DND-41 (cell line): ENCODE measurements at regions not wholly inside any gene's neighbourhood (a gene's known extent, or its start where the extent isn't known, plus 50 kb on each side); places are given as distances from the start of the nearest gene placed in this dataset.

Experiments used
- ATAC-seq: fragments of 200-7000 bp; cut with Tn5 transposase; 3 replicates; pipeline ENCODE4 v1.9.1; 2021; ENCODE audit warnings: low read depth; ENCODE audit not compliant: insufficient read depth
- DNase-seq: peaks from one replicate; pipeline ENCODE4 v3.0.0-alpha.2; 2020
- H2AFZ ChIP-seq: 2 replicates; pipeline ENCODE4 v1.6.0; 2012; ENCODE audit warnings: low read depth, low read length
- H3K27ac ChIP-seq: 2 replicates; pipeline ENCODE4 v1.5.1; 2012; ENCODE audit warnings: low read length, inconsistent platforms
- H3K27me3 ChIP-seq: fragments of 200-600 bp; sonication (generic); 2 replicates; pipeline ENCODE4 v1.6.0; 2012; ENCODE audit warnings: low read length, mild to moderate bottlenecking, inconsistent platforms; ENCODE audit not compliant: insufficient read depth, poor library complexity
- H3K36me3 ChIP-seq: 2 replicates; pipeline ENCODE4 v1.5.1; 2012; ENCODE audit warnings: low read length, inconsistent platforms; ENCODE audit not compliant: insufficient read depth
- H3K4me1 ChIP-seq: 2 replicates; pipeline ENCODE4 v1.5.1; 2012; ENCODE audit warnings: mild to moderate bottlenecking, low read length; ENCODE audit not compliant: insufficient read depth
- H3K4me2 ChIP-seq: 2 replicates; pipeline ENCODE4 v1.6.0; 2012; ENCODE audit warnings: mild to moderate bottlenecking, moderate library complexity, low read length, inconsistent platforms; ENCODE audit not compliant: insufficient read depth
- H3K4me3 ChIP-seq, 2 experiments: fragments of 200-600 bp in 1 of 2; shearing (Covaris generic) in 1 of 2; 2 replicates each; pipeline ENCODE4 v1.5.1; 2012 to 2016; ENCODE audit warnings: inconsistent platforms in 2 of 2, low read length in 2 of 2, mild to moderate bottlenecking in 2 of 2, low read depth in 1 of 2, moderate library complexity in 1 of 2
- H3K79me2 ChIP-seq: 2 replicates; pipeline ENCODE4 v1.6.0; 2012; ENCODE audit warnings: low read length, inconsistent platforms; ENCODE audit not compliant: insufficient read depth
- H3K9ac ChIP-seq: 2 replicates; pipeline ENCODE4 v1.6.0; 2012; ENCODE audit warnings: low read depth, mild to moderate bottlenecking, inconsistent platforms, low read length, moderate library complexity
- H3K9me3 ChIP-seq: 2 replicates; pipeline ENCODE4 v1.5.1; 2012; ENCODE audit warnings: low read length, moderate library complexity, mild to moderate bottlenecking, inconsistent platforms; ENCODE audit not compliant: insufficient read depth, severe bottlenecking
- H4K20me1 ChIP-seq: 2 replicates; pipeline ENCODE4 v1.6.0; 2012; ENCODE audit warnings: low read length; ENCODE audit not compliant: insufficient read depth
- EZH2 ChIP-seq: IDR thresholded peaks from 3 replicates; pipeline ENCODE4 v1.6.1; 2012; ENCODE audit warnings: borderline replicate concordance, low read depth, mild to moderate bottlenecking, moderate library complexity, low read length, inconsistent platforms; ENCODE audit not compliant: severe bottlenecking
- TF ChIP-seq, protein P1 (sequence below): IDR thresholded peaks from 2 replicates; pipeline ENCODE4 v1.5.1; 2012; ENCODE audit warnings: borderline replicate concordance, low read length, moderate library complexity, mild to moderate bottlenecking; ENCODE audit not compliant: poor library complexity, severe bottlenecking; ENCODE audit errors: extremely low read depth

DNA sequence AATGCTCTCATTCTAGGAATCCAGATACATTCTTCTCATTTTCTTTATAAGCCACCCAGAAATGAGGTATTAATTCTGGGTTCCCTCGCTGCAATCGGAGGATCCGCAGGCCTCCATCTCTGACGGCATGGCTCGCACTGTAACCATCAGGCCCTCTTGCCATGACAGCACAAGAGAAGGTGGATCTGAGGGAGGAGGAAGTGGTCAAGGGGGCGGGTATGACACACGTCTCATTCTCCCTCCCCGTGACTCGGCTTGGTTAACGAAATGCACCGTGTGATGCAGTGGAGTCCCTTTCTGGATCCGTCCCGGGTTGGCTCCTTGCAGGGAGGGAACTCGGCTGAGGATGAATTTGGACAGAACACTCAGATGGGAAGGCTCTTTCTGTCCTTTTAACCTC lies 280.2 kb downstream of the TCERG1L start:
- no peak for ATAC-seq
- H4K20me1 ChIP-seq, result no peaks in the 10 kb centered on the region
- no peaks in the 10 kb centered on the region for H3K4me1 ChIP-seq
- H3K9me3 ChIP-seq, result no peaks in the 10 kb centered on the region
- no peak overlapping the region for H2AFZ ChIP-seq
- H3K4me3 ChIP-seq, result no peak overlapping the region
- H3K4me2 ChIP-seq, result no peak overlapping the region
- no peaks in the 10 kb centered on the region for H3K79me2 ChIP-seq
- no peak for TF ChIP-seq EZH2
- TF ChIP-seq, protein P1, sequence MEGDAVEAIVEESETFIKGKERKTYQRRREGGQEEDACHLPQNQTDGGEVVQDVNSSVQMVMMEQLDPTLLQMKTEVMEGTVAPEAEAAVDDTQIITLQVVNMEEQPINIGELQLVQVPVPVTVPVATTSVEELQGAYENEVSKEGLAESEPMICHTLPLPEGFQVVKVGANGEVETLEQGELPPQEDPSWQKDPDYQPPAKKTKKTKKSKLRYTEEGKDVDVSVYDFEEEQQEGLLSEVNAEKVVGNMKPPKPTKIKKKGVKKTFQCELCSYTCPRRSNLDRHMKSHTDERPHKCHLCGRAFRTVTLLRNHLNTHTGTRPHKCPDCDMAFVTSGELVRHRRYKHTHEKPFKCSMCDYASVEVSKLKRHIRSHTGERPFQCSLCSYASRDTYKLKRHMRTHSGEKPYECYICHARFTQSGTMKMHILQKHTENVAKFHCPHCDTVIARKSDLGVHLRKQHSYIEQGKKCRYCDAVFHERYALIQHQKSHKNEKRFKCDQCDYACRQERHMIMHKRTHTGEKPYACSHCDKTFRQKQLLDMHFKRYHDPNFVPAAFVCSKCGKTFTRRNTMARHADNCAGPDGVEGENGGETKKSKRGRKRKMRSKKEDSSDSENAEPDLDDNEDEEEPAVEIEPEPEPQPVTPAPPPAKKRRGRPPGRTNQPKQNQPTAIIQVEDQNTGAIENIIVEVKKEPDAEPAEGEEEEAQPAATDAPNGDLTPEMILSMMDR, result no peak
- H3K36me3 ChIP-seq, result no peaks in the 10 kb centered on the region
- no peaks in the 10 kb centered on the region for H3K27me3 ChIP-seq
- H3K9ac ChIP-seq, result no peak overlapping the region
- DNase-seq, result no peak
- no peak overlapping the region for H3K27ac ChIP-seq

DNA sequence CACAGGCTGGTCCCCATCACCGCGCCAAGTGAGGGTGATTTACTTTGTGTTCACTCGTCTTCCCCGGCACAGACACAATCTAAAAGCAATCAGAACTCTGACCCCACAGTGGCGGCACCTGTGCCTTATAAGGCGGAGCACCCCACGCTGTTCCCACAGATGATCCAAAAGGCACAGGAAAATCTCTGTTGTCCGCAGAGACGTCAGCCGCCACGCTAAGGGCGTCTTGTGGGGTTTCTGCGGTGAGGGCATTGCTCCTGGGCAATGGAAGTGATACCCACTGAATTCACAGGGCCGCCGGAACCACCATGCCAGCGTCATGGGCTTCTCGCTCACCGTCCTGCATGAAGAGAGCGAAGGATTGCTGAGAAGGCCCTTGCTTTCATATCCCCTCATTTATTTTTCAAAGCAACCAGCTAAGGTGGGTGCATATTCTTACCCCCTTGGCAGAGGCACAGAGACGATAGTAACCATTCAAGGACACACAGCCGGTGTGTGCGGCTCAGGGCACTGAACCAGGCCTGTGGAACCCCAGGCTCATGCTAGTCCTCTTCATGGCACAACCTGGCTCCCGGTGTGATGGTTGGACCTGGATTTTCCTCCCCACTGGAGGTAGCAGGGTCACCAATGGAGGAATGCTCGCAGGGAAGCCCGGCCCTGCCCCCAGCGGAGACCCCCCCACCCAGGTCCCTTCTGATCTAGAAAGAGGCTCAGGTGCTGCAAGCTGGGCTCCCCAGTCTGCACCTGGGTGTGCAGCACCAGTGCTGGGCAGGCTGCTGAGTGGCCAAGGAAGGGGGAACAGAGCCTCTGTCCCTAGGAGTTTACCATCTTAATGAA lies 279.0 kb downstream of the TCERG1L start:
- no peaks in the 10 kb centered on the region for H3K79me2 ChIP-seq
- ATAC-seq, result no peak
- no peaks in the 10 kb centered on the region for H3K9me3 ChIP-seq
- H4K20me1 ChIP-seq, result no peaks in the 10 kb centered on the region
- no peak for DNase-seq
- no peak overlapping the region for H3K4me2 ChIP-seq
- no peaks in the 10 kb centered on the region for H3K4me1 ChIP-seq
- no peak overlapping the region for H3K4me3 ChIP-seq
- H3K27me3 ChIP-seq, result no peaks in the 10 kb centered on the region
- TF ChIP-seq EZH2, result no peak
- TF ChIP-seq, protein P1, result no peak
- H3K9ac ChIP-seq, result no peak overlapping the region
- H3K27ac ChIP-seq, result no peak overlapping the region
- no peak overlapping the region for H2AFZ ChIP-seq
- no peaks in the 10 kb centered on the region for H3K36me3 ChIP-seq

DNA sequence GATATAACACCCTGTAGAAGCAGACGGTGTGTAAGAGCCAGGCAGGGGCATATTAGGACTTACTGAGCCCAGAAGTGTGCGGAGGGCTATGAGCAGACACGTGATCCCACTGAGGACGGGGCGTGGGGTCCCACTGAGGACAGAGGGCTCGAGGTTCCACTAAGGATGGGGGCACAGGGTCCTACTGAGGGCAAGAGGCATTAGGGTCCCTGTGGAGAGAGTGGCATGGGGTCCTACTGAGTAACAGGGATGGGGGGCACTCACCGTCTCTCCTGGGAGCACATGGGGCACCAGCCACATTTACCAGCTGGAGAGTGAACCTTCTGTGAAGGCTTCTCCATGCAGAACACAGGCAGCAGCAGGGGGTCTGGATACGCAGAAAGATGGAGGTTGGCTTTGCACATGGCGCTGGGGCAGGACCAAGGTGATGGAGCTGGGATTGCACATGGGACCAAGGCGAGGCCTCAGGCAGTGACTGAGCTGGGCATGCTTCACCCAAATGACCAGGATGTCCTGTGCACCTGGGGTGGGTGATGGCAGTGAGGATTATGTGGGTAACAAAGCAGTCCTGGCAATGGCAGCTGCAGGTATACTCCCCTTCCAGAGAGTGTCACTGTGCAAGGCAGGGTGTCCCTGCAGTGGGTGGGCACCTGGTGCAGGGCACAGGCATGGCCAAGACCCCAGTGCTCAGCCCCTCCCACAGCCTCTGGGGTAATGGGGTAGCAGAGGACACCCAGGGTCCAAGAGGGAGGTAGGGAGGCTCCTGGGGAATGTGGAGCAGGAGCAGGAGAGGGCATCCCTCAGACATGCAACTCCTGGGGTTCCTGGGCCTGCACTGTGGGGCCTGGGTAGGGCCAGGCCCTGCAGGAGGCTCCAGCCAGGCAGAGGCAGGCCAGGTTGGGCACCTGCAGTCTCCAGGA lies 278.1 kb downstream of the TCERG1L start:
- no peak for DNase-seq
- ATAC-seq, result no peak
- H3K4me1 ChIP-seq, result no peaks in the 10 kb centered on the region

More for the DNA sequence above, 278.1 kb downstream of the TCERG1L start:
- H3K79me2 ChIP-seq, result no peaks in the 10 kb centered on the region
- H3K9ac ChIP-seq, result no peak overlapping the region
- no peak overlapping the region for H2AFZ ChIP-seq
- H3K27me3 ChIP-seq, result no peaks in the 10 kb centered on the region
- TF ChIP-seq, protein P1, result no peak
- no peak for TF ChIP-seq EZH2
- H3K9me3 ChIP-seq, result no peaks in the 10 kb centered on the region
- H3K4me2 ChIP-seq, result no peak overlapping the region
- no peaks in the 10 kb centered on the region for H4K20me1 ChIP-seq
- no peak overlapping the region for H3K27ac ChIP-seq
- H3K4me3 ChIP-seq, result no peak overlapping the region
- H3K36me3 ChIP-seq, result no peaks in the 10 kb centered on the region
